Stimulated activated CD4-positive, alpha-beta T cell treated with anti-CD3 and anti-CD28 coated beads, Interleukin-1b, Interleukin-23, amount 100 ng/mL, for 48 hours (primary cell): ENCODE measurements at regions not wholly inside any gene's neighbourhood (a gene's known extent, or its start where the extent isn't known, plus 50 kb on each side); places are given as distances from the start of the nearest gene placed in this dataset.

Source experiments
- DNase-seq: peaks from one replicate; pipeline ENCODE4 v3.0.0-alpha.2; 2020

GRCh38 chr5:28523888-28524635 lies 1485.7 kb upstream of the CDH9 start:
- DNase-seq = no peak

GRCh38 chr5:28523416-28523815 lies 1485.0 kb upstream of the CDH9 start:
- DNase-seq = no peak

GRCh38 chr5:28517691-28518090 lies 1479.3 kb upstream of the CDH9 start:
- DNase-seq = no peak

- no peak for DNase-seq
These were observed 1478.3 kb upstream of the CDH9 start for GRCh38 chr5:28516722-28517121.

GRCh38 chr5:28512648-28513047 lies 1474.3 kb upstream of the CDH9 start:
- no peak for DNase-seq

GRCh38 chr5:28505121-28505520 lies 1466.7 kb upstream of the CDH9 start:
- no peak for DNase-seq

GRCh38 chr5:28500511-28500910 lies 1462.1 kb upstream of the CDH9 start:
- DNase-seq = no peak

- DNase-seq = no peak
These were observed 1461.4 kb upstream of the CDH9 start for GRCh38 chr5:28499766-28500290.

- no peak for DNase-seq
These were observed 1457.5 kb upstream of the CDH9 start for GRCh38 chr5:28495876-28496275.

- no peak for DNase-seq
These were observed 1455.1 kb upstream of the CDH9 start for GRCh38 chr5:28493456-28493855.

- DNase-seq = no peak
These were observed 1450.4 kb upstream of the CDH9 start for GRCh38 chr5:28488752-28489151.

- no peak for DNase-seq
These were observed 1445.1 kb upstream of the CDH9 start for GRCh38 chr5:28483327-28484025.

GRCh38 chr5:28473531-28474107 lies 1435.2 kb upstream of the CDH9 start:
- DNase-seq = no peak

- no peak for DNase-seq
These were observed 1429.8 kb upstream of the CDH9 start for GRCh38 chr5:28468166-28468565.

GRCh38 chr5:28463728-28464127 lies 1425.3 kb upstream of the CDH9 start:
- no peak for DNase-seq

- no peak for DNase-seq
These were observed 1413.1 kb upstream of the CDH9 start for GRCh38 chr5:28451483-28451882.

GRCh38 chr5:28450997-28451396 lies 1412.6 kb upstream of the CDH9 start:
- no peak for DNase-seq

- no peak for DNase-seq
These were observed 1410.4 kb upstream of the CDH9 start for GRCh38 chr5:28448791-28449190.

- DNase-seq = no peak
These were observed 1392.3 kb upstream of the CDH9 start for GRCh38 chr5:28430565-28431178.

GRCh38 chr5:28421141-28421540 lies 1382.8 kb upstream of the CDH9 start:
- no peak for DNase-seq

- no peak for DNase-seq
These were observed 1377.5 kb upstream of the CDH9 start for GRCh38 chr5:28415791-28416443.

GRCh38 chr5:28414619-28415018 lies 1376.2 kb upstream of the CDH9 start:
- no peak for DNase-seq

GRCh38 chr5:28408651-28409050 lies 1370.3 kb upstream of the CDH9 start:
- DNase-seq = no peak
